PC-3 (cell line): ENCODE measurements at regions not wholly inside any gene's neighbourhood (a gene's known extent, or its start where the extent isn't known, plus 50 kb on each side); places are given as distances from the start of the nearest gene placed in this dataset.

ENCODE experiments used
- ATAC-seq: fragments of 200-7000 bp; cut with Tn5 transposase; 2 replicates; pipeline ENCODE4 v1.9.1; 2020; ENCODE audit warnings: mild to moderate bottlenecking, moderate library complexity
- BruUV-seq: library from RNA; stranded (reverse); fragments of 400-500 nt; replicated peaks from 2 replicates; lab custom pipeline; 2021; lab: Mats Ljungman, UMichigan
- CTCF ChIA-PET: fragments of 300-600 bp; sonication (Branson Sonifier 250); formaldehyde crosslinking; loops from one replicate; lab custom pipeline; 2022; ENCODE audit warnings: antibody characterized with exemption; lab: Charles Lee
- POLR2A ChIA-PET: fragments of 300-600 bp; sonication (Branson Sonifier 250); formaldehyde crosslinking; loops from one replicate; lab custom pipeline; 2022; ENCODE audit warnings: antibody characterized with exemption; ENCODE audit not compliant: unreplicated experiment; lab: Charles Lee
- DNase-seq: peaks from one replicate; pipeline ENCODE4 v3.0.0-alpha.2; 2015
- H2AFZ ChIP-seq: fragments of 300-600 bp; sonication (generic); 2 replicates; pipeline ENCODE4 v1.6.0; 2016; ENCODE audit warnings: antibody characterized with exemption, low read length
- H3F3A ChIP-seq: fragments of 300-600 bp; sonication (generic); one replicate; pipeline ENCODE4 v1.6.0; 2017; ENCODE audit warnings: antibody characterized with exemption, low read length, control low read depth, mild to moderate bottlenecking; ENCODE audit not compliant: unreplicated experiment
- H3K27ac ChIP-seq: fragments of 300-600 bp; sonication (generic); 2 replicates; pipeline ENCODE4 v1.5.1; 2016; ENCODE audit warnings: mild to moderate bottlenecking, low read length
- H3K27me3 ChIP-seq: fragments of 300-600 bp; sonication (generic); 2 replicates; pipeline ENCODE4 v1.6.1; 2016; ENCODE audit warnings: low read length, mixed read lengths
- H3K36me3 ChIP-seq: fragments of 300-600 bp; sonication (generic); 2 replicates; pipeline ENCODE4 v1.6.1; 2016; ENCODE audit warnings: low read depth, mixed run types, low read length, mixed read lengths
- H3K4me1 ChIP-seq: fragments of 300-600 bp; sonication (generic); 2 replicates; pipeline ENCODE4 v1.5.1; 2016; ENCODE audit warnings: low read length; ENCODE audit not compliant: insufficient read depth
- H3K4me2 ChIP-seq: fragments of 300-600 bp; sonication (generic); 2 replicates; pipeline ENCODE4 v1.6.0; 2016; ENCODE audit warnings: low read length
- H3K4me3 ChIP-seq: fragments of 300-600 bp; sonication (generic); 2 replicates; pipeline ENCODE4 v1.5.1; 2016; ENCODE audit warnings: mild to moderate bottlenecking, low read length, mixed read lengths
- H3K79me2 ChIP-seq: fragments of 300-600 bp; sonication (generic); 2 replicates; pipeline ENCODE4 v1.6.1; 2017; ENCODE audit warnings: low read length, mixed read lengths
- H3K9ac ChIP-seq: fragments of 300-600 bp; sonication (generic); 2 replicates; pipeline ENCODE4 v1.6.0; 2016; ENCODE audit warnings: mild to moderate bottlenecking, low read length
- H3K9me2 ChIP-seq: fragments of 300-600 bp; sonication (generic); replicated peaks from 2 replicates; pipeline ENCODE4 v1.6.1; 2016; ENCODE audit warnings: mixed run types, low read length, mixed read lengths
- H3K9me3 ChIP-seq: fragments of 300-600 bp; sonication (generic); 2 replicates; pipeline ENCODE4 v1.6.1; 2016; ENCODE audit warnings: low read length, mixed read lengths
- H4K20me1 ChIP-seq: fragments of 300-600 bp; sonication (generic); 2 replicates; pipeline ENCODE4 v1.6.1; 2016; ENCODE audit warnings: low read length, mixed read lengths
- EZH2 ChIP-seq: fragments of 300-600 bp; sonication (generic); IDR thresholded peaks from one replicate; pipeline ENCODE4 v1.6.1; 2017; ENCODE audit warnings: antibody characterized with exemption, mild to moderate bottlenecking, low read length; ENCODE audit not compliant: unreplicated experiment
- EZH2phosphoT487 ChIP-seq: fragments of 300-600 bp; sonication (generic); IDR thresholded peaks from 2 replicates; pipeline ENCODE4 v1.6.1; 2018; ENCODE audit warnings: mild to moderate bottlenecking, antibody characterized with exemption, low read length, borderline replicate concordance
- intact Hi-C: fragments of 100-400 bp; cut with micrococcal nuclease; formaldehyde crosslinking; loops from 2 replicates; pipeline ENCODE4 v1.9.0; 2023
- TF ChIP-seq, protein P1 (sequence below): fragments of 300-600 bp; sonication (generic); conservative IDR thresholded peaks from 2 replicates; pipeline ENCODE4 v1.5.1; 2017; ENCODE audit warnings: antibody characterized with exemption, low read depth, mild to moderate bottlenecking, low read length

DNA sequence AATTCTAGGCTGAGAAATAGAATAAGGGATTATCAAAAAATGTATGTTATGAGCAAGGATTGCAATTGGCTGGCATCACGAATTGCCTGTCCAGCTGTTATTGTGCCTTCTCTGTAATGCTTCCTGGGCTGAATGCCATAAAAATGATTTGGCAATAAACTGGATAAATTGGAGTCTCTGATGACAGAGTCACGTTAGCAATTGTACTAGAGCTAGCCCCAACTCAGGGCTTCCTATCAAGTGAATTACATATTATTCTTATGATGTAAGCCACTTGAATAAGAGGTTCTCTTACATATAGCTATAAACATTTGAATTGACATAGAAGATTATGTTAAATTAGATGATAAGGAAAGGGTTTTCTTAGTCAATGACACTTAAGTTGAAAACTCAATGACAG lies 607.5 kb upstream of the REG3G start:
- no peaks in the 10 kb centered on the region for H3K36me3 ChIP-seq
- no peak overlapping the region for H3K4me3 ChIP-seq
- no peaks in the 10 kb centered on the region for H3K4me1 ChIP-seq
- no peaks in the 10 kb centered on the region for H3K27me3 ChIP-seq
- H3K9me3 ChIP-seq, result no peaks in the 10 kb centered on the region
- intact Hi-C loops, result no loop called here
- CTCF ChIA-PET, result no interaction called here
- DNase-seq (peak; percentile 23), ATAC-seq (no peak)
- H3K27ac ChIP-seq, result no peak overlapping the region
- no peak overlapping the region for H2AFZ ChIP-seq
- no peaks in the 10 kb centered on the region for H3F3A ChIP-seq
- TF ChIP-seq, protein P1, sequence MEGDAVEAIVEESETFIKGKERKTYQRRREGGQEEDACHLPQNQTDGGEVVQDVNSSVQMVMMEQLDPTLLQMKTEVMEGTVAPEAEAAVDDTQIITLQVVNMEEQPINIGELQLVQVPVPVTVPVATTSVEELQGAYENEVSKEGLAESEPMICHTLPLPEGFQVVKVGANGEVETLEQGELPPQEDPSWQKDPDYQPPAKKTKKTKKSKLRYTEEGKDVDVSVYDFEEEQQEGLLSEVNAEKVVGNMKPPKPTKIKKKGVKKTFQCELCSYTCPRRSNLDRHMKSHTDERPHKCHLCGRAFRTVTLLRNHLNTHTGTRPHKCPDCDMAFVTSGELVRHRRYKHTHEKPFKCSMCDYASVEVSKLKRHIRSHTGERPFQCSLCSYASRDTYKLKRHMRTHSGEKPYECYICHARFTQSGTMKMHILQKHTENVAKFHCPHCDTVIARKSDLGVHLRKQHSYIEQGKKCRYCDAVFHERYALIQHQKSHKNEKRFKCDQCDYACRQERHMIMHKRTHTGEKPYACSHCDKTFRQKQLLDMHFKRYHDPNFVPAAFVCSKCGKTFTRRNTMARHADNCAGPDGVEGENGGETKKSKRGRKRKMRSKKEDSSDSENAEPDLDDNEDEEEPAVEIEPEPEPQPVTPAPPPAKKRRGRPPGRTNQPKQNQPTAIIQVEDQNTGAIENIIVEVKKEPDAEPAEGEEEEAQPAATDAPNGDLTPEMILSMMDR, result no peak
- no peak for TF ChIP-seq EZH2
- TF ChIP-seq EZH2phosphoT487, result no peak
- no peak overlapping the region for H3K9ac ChIP-seq
- POLR2A ChIA-PET, result no interaction called here
- H3K9me2 ChIP-seq, result no peaks in the 10 kb centered on the region
- no peak overlapping the region for H3K4me2 ChIP-seq
- H4K20me1 ChIP-seq, result no peaks in the 10 kb centered on the region
- no peaks in the 10 kb centered on the region for H3K79me2 ChIP-seq
- no TSS peak for BruUV-seq

DNA sequence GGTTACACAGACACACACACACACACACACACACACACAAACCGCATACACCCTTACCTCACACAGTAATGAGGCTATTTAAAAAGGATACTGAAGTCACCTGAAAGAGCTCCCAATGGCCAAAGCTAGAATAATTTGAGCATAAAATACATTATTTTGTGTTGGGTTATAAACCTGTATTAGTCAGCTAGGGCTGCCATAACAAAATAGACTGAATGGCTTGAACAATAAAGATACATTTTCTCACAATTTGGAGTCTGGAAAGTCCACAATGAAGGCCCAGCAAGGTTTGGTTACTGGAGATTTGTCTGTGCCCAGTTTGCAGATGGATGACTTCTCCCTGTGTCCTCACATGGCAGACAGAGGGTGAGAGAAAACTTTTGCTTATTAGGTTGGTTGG lies 605.4 kb upstream of the REG3G start:
- Histone ChIP-seq H3K4me2 (no peak overlapping the region), H3K36me3 (no peaks in the 10 kb centered on the region), H3K79me2 (no peaks in the 10 kb centered on the region), H3K9ac (no peak overlapping the region), H3K27me3 (no peaks in the 10 kb centered on the region), H3K4me1 (no peaks in the 10 kb centered on the region), H3K27ac (no peak overlapping the region), H3F3A (no peaks in the 10 kb centered on the region), H3K9me3 (no peaks in the 10 kb centered on the region), H3K4me3 (no peak overlapping the region), H4K20me1 (no peaks in the 10 kb centered on the region), H2AFZ (no peak overlapping the region), H3K9me2 (no peaks in the 10 kb centered on the region)
- TF ChIP-seq, protein P1, result no peak
- TF ChIP-seq EZH2 (no peak), EZH2phosphoT487 (no peak)
- CTCF ChIA-PET, result no interaction called here
- intact Hi-C loops, result no loop called here
- ATAC-seq (no peak), DNase-seq (no peak)
- POLR2A ChIA-PET, result no interaction called here
- BruUV-seq, result no TSS peak

DNA sequence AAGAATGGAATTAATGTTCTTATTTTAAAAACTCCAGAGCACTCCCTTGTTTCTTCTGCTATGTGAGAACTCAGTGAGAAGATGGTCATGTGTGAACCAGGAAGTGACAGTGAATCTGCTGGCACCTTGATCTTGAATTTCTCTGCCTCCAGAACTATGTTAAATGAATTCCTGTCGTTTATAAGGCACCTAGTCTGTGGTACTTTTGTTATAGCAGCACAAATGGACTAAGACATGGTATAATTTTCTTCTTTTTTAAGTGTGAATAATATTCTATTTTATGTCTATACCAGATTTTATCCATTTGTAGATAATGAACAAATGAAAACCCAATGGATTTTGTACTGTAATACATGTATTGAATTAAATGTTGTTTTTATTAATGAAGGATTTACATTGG lies 601.9 kb upstream of the REG3G start:
- Histone ChIP-seq H3K27me3 (no peaks in the 10 kb centered on the region), H3K36me3 (no peaks in the 10 kb centered on the region), H3K9ac (no peak overlapping the region), H3K9me2 (no peaks in the 10 kb centered on the region), H4K20me1 (no peaks in the 10 kb centered on the region), H3K27ac (no peak overlapping the region), H3K79me2 (no peaks in the 10 kb centered on the region), H3K4me1 (no peaks in the 10 kb centered on the region), H3K4me2 (no peak overlapping the region), H3K9me3 (no peaks in the 10 kb centered on the region), H3K4me3 (no peak overlapping the region), H2AFZ (no peak overlapping the region), H3F3A (no peaks in the 10 kb centered on the region)
- no peak for TF ChIP-seq EZH2phosphoT487
- CTCF ChIA-PET, result no interaction called here
- no peak for DNase-seq
- intact Hi-C loops, result no loop called here
- no TSS peak for BruUV-seq
- POLR2A ChIA-PET, result no interaction called here
- no peak for ATAC-seq
